GM04504 (cell line): ENCODE measurements at regions not wholly inside any gene's neighbourhood (a gene's known extent, or its start where the extent isn't known, plus 50 kb on each side); places are given as distances from the start of the nearest gene placed in this dataset.

ENCODE experiments used
- DNase-seq: peaks from one replicate; pipeline ENCODE4 v3.0.0-alpha.2; 2012; ENCODE audit warnings: low read depth

DNA sequence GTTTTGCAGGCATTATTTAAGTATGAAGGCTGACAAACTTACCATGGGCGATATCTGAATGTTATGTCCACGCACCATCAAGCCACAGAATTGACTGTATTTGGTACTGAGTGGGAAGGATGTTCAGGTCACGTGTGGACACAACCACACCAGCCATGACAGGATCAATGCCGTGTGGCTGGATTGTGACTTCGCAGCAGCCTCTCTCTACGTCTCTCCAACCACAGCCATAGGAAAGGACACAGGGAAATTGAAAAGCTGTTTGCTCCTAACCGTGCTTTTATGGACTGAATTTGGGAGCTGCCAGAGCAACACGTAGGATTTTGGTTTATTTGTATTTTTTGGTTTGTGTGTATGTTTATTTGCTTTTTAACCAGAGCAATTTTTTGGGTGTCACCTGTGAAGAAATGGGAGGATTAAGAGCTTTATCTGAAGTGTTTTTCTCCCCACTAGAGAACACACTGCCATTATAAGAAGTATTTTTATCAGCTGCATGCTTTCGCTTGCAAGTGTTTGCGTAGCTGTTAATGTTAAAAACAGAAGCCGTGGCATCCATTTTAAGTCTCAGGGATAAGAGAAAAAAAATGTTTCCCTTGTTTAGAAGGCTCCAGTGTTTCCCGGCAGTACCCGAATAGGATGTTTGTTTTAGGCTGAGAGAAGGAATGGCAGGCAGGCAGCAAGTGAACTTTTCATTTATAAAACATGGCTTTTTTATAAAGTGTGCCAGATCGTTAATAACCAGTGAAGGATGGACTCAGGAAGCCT lies 401.1 kb upstream of the NFE2L3 start:
- no peak for DNase-seq

DNA sequence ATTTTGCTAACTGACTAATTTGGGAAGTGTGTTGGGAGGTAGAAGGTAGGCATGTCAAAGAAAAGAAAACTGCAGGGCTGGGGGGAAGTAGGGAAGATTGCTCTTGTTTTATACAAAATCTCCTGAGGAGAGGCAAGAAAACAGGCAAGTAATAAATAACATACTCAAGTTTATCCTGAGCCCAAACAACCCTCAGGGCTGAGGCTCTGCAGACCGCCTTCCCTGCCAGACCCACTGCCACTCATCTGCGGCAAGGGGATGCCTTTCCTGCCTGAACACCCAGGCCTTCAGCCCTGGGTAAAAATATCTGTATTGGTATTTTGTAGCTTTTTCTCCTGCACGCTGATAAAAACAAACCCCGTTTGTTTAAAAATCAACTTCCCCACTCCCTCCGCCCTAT lies 399.8 kb upstream of the NFE2L3 start:
- DNase-seq, result no peak

DNA sequence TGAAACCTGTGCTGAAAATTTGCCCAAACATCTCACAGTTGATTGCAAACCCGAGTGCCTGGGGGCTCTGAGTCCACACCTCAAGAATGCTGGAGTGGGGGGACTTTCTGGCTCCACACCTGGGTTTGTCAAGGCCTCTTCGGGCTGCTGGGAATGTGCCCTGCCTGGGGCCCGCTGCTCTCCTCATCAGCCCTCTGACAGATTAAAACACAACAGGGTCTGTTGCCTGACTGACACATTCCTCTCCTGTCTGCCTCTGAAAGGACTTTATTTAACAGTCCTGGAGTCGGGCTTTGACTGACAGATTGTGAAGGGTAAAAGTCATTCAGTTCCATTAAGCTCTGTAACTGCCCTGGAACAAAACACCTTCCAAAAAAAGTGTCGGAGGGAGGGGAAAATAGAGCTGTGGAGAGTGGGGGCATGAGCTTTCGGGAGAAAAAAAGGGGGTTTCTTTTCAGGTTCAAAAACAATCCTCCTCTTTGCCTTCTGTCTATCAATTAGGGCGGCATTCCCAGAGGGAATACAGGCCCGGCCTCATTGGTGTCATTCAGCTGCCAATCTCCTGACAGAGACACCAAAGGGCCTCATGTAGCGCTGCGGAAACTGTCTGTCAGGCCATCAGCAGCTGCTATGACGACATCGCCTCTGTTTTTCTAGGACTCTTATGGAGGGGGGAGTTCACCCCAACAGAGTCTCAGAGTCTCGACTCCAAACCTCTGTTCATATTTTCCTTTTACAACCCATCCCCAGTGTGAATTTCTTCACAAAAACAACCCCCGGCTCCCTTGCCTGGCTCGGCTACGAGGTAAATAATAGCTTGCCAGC lies 398.8 kb upstream of the NFE2L3 start:
- no peak for DNase-seq

DNA sequence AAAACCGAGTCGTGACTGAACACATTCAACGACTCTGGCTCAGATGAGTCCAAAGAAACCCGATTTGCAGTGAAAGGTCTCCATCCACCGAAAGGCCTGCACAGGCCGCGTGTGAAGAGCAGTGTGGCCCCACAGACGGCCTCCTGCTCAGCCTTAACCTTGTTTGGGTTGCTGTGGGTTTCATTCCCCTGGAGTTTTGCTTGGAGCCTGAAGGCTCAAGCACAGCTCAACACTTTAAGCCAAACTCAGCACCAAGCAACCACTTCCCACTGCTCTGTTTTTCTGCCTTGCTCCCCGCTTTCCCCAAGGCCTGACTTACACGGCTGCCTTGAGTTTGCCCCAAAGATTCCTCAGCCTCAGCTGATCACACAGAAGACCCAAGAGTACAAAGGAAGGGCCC lies 398.2 kb upstream of the NFE2L3 start:
- DNase-seq, result no peak

DNA sequence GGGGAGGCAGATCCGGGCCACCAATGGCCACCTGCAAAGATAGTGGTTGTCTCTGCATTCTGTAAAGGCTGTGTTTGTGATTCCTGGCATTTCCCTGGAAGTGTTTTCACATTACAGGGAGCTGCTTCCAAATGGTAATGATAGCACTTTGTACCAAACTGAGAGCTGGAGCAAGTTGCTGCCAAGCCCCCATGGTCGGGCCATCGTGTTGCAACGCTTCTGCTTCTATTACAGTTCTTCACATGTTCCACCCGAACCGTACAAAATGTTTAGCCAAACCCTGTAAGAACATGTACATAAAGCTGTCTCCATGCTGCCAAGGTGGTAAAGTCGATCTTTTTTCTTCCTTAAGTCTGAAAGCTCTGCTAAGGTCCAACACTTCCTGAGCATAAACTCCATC lies 397.7 kb upstream of the NFE2L3 start:
- no peak for DNase-seq

DNA sequence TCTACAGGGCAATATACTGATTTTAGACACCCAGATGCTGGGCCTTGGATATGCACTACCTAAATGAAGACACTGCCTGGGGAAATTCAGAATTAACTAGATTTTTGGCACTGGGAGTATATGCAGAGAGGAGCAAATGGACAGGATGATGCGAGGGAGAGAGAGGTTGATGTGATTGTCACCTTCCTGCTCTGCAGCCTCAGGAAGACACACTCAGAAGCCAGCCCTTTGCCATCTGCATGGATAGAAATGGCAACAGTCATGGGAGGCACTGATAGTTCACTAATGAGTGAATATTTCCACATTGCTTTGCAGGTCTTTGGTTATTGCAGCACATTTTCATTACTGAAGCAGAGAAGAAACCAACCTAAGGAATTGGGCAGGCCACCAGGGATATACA lies 397.2 kb upstream of the NFE2L3 start:
- DNase-seq, result no peak

DNA sequence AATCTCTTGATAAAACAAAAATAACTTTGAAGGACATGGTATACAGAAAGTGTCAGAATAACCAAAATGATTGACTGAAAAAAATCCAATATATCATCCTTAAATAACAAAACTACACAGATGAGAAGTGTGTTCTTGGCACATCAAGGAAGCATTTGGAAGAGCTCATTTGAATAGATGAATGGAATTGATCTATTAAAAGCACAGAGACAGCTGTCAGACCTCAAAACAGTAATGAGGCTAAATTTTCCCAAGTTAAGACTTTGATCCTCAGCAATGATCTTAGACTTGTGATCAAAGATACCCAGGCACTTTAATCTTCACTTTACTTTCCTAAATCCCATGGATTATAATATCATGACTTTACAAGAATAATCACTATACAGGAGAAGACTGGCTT lies 395.4 kb upstream of the NFE2L3 start:
- no peak for DNase-seq

DNA sequence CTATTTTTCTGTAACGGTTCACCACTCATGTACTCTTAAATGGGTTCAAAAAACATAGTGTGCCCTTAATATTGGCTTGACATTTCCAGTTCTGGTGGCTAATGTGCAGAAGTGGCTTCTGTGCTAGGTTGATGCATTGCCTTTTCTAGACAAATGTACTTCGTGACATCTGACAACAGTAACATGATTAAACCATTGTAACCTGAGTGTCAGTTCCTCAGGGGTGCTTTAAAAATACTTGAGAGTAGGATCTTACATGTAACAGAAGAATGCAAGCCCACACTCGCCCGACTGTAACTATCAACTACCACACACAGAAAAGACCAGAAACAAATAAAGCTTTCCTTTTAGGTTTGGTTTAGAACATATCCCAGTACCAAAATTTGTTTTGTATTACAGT lies 393.4 kb upstream of the NFE2L3 start:
- no peak for DNase-seq

DNA sequence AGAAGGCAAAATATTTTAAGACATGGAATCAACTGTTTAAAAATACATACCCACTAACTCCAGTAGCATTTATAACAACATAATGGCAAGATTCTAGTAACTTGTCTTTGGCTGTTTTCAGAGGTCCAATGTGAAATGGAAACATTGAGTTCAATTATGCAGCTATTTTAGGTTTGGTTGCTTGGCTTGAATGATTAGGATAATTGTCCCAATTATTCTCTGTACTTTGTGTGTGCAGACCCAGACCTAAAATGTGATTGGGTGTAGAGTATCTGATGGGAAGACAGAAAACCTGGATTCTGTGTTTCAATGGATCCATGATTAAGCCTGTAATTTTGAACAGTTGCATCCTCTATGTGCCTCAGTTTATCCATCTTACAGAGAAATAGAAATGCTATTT lies 392.7 kb upstream of the NFE2L3 start:
- DNase-seq, result no peak

DNA sequence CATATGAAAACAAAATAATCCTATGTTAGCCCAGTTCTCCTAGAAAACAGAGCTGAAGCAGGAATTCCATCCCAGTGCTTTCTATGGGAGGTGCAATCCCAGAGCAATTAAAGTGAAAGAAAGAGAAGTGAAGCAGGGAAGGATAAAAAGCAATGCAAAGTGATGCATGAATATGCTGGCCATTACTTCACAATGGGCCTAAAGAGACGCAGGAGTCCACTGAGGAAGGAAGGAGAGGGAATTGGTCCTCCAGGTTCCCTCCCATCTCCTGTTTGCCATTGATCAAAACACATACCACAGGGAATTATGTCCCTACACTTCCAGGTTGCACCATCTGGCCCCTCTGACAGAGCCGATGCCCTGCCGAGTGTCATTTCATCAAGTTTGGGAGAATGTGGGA lies 392.2 kb upstream of the NFE2L3 start:
- no peak for DNase-seq

DNA sequence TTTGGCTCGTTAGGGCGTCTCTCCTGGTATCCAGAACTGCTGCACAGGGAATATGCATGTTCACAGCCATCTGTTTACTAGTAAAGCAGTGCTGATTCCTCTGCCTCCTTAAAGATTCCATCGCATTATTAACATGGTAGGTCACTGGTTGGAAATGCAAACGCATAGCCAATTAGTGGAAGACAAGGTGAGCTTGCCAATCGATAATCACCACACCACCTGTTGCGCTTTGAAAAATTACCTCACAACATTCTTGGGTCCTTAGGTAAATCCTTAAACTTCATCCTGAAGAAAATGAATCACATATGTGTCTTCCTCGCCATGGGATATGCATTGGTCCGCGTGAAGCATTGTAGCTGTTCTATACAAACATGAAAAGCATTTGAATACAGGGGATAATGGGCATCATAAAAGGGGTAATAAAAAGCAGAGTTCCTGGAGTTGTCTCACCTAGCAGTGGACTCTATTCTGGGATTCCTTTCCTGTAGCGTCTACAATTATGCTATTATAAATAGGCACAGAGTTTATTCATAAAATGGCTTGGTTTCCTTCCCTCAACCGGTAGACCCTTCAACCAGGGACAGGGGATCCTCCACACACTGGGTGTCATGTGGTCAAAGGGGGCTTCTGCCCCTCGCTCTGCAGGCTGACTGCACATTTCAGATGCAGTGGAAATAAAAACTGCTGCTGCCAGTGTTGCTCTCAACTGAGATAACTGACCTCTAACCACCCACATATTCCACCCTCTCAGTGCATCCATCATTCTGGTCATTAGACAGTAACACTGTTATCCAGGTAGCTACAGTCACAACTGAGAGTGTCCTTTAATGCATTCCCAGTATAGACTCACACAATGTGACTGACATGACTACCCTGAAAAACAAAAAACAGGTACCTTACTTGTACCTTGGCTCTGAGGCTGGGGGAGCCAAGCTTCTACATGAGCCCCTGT lies 389.2 kb upstream of the NFE2L3 start:
- DNase-seq, result no peak

DNA sequence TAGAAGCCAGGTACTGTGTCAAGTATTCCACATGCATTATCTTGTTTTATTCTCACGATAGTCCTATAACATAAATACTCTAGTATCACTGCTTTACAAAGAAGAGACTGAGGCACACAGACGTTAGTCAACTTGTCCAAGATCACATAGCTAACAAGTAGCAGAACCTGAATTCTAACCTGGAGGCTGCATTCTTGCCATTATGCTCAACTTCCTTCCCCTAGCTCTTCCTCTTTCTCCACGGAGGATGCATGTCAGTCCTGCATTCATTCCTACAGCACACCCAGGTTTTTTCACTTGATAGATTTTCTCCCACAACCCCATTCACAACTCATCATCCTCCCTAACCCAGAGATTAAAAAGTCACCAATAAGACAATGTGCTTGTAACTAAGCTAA lies 388.5 kb upstream of the NFE2L3 start:
- DNase-seq, result no peak

DNA sequence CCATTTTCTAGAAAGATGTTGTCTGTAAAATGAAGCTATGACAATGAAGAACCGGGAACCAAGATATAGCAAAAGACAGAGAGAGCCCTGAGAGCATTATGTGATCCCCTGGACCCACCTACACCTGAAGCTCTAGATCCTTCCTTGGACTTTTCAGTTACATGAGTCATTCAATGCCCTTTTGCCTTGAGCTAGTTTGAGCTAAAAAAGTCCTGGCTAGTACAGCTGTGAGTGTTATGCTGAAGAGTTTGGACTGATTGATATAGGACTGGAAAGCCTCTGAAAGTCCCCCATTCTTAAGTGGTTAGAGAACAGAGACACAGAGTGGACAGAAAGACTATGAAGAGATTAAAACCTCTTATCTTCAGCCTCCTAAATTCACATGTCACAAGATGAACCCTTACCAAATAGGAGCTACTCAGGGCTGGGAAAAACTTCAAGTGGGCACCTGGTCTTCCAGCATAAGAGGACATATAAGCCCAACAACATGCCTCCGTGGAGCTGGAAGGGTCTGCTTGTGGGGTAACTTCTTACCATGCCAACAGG lies 386.8 kb upstream of the NFE2L3 start:
- no peak for DNase-seq

DNA sequence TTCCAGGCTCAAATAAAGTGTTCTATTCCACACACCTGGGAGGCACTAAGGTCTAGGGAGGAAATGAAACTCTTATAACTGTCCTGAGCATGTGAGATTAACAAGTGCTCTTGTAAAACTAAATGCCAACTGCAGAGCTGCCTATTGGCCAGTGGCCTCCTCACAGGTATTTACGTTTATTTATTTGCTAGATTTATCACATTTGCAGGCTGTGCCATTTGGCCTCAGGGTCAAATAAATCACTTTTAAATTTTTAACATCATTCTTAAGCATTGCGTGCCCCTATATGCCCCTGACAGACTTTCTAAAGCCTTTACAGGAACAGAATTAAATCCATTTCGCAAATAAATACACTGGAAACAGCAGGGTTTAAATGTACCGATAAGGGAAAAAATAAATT lies 381.8 kb upstream of the NFE2L3 start:
- no peak for DNase-seq

DNA sequence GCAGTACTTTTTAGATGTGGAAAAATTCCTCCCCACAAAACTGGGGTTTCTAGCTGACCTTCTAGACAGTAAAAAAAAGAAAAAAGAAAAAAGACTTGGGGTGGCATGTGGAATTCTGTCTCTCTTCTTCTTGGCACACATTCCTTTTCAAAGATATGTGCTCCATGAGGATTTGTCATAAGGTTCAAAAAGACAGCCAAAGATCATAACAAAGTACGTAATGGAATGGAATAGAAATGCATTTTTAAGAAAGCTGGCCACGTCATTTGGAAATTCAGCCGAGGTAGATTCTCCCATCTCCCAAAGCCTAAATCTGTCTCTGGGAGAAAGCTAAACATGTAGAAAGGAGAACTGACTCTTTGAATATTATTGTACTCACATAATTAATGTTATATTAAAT lies 381.3 kb upstream of the NFE2L3 start:
- DNase-seq, result no peak

DNA sequence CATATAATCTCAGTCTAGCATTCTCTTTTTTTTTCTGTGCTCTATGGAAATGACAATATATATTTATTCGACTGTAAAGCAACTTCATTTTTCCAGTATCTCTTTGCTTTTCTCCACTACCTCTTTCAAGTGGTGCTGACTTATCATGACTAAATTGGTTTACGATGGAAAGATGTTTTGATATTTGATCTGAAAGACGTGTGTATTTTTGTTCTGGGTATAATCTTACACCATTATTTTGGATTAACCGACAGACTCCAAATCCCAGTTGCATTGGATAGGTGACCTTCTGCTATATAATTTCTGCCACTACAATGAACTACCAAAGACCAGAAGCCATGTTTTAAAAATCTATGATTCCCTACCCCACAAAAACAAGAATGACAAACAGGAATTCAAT lies 380.5 kb upstream of the NFE2L3 start:
- no peak for DNase-seq

DNA sequence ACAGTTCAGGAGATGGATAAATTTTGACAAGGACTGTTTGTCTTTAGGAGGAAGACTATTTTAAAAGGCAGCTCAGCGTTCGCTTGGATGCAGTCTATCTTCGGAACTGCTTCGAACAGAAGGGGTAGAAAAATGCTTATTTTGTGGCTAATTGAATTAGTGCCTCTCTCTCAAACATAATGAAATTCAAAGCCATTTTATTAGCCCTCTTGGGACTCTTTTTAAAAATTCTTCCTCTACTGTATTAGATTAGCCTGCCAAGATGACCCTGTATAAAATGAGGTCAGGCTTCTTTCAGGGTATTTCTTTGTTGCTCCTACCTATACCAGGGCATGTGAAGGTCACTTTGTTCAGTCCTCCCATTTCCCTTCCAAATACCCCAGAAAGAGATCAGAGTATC lies 379.2 kb upstream of the NFE2L3 start:
- DNase-seq, result no peak

DNA sequence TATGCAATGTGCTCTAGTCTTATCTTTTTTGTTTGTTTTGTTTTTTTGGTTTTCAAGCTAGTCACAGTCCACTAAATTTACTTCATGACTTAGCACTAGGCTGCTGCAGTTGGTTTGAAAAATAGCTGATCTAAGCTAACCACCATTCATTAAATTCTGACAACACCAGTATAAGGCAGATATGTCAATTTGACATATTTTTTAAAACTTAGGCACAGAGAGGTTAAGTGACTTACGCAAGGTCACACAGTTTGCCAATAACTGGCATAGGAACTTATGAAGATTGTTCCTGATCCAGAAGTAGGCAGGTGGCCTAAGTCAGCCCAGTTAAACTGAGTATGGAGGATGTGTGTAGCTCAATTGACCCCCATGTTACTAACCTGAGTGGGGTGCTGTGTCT lies 377.3 kb upstream of the NFE2L3 start:
- no peak for DNase-seq

DNA sequence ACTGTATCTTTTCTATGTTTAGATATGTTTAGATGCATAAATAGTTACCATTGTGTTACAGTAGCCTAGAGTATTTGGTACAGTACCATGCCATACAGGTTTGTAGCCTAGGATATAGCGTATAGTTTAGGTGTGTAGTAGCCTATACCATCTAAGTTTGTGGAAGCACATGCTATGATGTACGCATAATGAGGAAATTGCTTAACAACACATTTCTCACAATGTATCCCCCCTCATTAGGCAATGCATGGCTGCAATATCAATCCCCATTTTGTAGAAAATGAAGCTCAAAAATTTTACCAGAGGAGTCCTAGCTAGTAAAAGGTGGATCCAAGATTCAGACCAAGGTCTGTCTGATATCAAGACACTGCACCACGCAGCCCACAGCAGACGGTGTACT lies 376.4 kb upstream of the NFE2L3 start:
- no peak for DNase-seq

DNA sequence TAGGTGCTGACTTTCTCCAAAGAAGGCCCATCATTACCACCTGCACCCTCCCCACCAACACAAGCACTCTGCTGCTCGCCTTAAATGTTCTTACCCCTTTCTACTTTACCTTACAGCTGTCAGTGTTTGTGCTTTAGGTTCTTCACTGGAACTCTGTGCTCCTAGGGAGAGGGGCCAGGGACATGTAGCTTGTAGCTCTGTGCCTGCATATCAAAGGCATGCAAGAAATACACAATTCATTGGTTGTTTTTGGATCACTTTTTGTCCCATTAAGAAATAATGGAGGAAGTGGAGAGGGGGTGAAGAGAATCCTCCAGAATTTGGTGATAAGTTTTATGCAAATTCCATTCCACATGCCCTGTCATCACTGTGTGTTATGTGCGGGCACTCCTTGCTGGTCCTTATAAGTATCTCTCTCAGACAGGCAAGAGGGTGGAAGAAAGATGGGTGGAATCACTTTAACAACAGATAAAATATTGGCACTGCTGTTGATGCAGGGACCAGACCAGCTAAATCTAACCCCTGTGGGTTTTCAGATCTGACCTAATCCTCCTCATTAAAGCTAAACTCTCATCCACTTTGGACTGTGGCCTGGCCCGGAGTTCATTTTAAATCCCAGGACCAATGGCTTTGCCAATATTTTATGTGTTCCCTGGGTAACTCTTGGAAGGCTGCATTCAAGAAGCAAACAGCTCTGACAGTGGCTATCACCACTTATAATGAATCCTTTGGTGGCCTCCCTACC lies 375.8 kb upstream of the NFE2L3 start:
- no peak for DNase-seq

DNA sequence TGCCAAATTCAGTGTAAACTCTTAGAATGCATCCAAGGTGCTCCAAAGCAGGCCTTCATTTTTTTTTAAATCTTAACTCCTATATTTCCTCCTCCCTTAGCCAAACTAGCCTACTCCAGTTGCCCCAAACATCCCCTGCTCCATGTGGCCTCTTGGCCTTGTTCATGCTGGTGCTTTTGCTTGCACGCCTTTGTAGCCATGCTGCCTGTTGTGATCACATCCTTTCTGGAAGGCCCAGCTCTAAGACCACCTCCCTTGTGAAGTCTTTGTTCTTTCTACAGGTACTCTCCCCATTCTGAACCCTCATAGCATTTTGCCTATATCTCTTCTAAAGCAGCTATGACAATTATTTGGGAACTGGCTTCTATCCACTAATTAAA lies 375.3 kb upstream of the NFE2L3 start:
- DNase-seq, result no peak
